Activated gamma-delta T cell treated with Interleukin-2 at 50 U/mL for 16 hours (primary cell): ENCODE measurements at regions not wholly inside any gene's neighbourhood (a gene's known extent, or its start where the extent isn't known, plus 50 kb on each side); places are given as distances from the start of the nearest gene placed in this dataset.

Source experiments
- DNase-seq: peaks from one replicate; pipeline ENCODE4 v3.0.0-alpha.2; 2020

DNA sequence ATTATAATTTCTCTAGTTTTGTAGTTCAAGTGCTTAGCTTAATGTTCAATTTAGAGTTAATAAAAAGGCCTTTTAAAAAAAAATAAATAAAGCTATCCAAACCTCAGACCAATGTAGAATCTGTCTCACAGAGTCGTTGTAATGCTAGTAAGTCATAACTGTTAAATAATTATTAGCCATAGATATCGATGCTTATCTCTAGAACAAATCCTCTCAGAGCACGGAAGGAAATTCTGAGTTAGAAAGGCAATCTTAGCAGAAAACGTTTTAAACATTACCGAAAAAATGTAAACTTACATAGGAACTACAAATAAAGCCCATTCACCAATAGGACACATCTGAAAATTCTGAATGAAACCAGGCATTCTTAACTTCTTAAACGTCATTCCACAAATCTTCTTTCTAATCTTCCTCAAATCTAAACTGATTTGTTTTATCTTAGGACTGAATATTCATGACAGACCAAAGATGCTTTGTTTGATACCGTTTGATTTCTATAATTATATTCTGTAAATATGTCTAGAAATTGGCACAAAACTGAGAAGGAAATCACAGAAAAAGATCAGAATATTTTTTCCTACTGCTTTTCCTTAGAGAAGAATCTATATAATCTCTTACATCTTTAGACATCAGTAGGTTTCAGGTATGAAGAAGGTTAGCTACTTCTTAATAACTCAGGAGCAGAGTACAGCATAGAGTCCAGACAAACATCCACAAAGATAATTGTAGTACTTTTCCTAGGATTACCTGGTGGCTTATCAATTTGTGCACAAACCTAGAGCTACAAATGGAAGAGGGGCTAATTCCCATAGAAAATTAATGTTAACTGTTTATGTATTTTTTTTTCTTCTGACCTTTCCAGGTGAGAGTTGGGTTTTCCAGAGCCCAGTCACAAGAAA is 140.7 kb downstream of the BTC start:
- DNase-seq: no peak

DNA sequence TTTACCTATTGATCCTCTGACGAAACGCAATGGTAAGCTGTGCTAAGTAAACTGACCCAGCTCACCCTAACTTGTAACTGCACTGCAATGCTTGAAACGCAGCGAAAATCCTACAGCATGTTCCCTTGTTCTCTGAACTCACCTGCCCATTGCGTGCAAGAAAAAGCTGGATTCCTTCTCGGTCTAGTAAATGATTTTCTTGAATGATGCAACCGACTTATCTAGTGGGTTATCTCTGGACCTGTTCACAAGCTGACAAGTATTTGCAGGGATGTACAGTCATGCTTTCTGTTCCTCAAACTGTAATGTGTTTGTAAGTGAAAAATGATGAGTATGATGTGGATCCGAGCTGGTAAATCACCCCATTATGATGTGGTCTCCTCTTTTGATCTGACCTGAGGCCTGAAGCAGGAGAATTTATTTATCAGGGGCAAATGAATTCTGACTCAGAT is 140.1 kb downstream of the BTC start:
- DNase-seq: no peak

DNA sequence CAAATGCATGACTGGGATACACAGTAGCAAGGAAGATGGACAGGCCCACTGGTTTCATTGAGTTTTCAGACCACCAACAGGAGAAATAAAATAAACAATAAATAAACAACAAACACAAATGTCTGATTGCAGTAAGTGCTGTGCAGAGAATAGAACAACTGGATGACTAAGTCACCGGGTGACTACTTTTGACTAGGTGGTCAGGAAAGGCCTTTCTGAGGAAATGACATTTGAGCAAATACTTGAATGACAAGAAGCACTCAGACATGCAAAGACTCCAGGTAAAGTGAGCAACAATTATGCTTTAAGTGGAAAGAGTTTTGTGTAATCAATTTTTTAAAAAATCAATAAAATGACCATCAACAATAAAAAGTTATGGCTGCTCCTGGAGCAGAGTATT is 137.7 kb downstream of the BTC start:
- no peak for DNase-seq

DNA sequence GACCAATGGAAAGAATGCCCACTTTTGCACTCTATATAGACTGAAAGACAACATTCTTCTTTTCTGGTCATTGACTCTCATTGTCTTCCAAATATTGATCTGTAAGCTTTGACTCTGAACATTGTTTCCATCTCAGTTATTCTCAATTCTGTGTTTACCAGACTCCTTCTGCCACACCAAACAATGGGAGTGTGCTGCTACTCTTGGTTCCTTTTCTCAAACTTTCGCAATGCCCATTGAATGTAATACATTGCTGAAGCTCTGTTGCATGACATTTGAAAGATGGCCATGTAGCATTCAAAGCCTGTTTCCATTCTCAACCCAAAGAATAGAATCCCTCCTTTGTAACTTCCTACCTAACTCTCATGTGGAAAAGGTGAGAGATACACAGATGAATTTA is 136.2 kb downstream of the BTC start:
- DNase-seq: no peak

DNA sequence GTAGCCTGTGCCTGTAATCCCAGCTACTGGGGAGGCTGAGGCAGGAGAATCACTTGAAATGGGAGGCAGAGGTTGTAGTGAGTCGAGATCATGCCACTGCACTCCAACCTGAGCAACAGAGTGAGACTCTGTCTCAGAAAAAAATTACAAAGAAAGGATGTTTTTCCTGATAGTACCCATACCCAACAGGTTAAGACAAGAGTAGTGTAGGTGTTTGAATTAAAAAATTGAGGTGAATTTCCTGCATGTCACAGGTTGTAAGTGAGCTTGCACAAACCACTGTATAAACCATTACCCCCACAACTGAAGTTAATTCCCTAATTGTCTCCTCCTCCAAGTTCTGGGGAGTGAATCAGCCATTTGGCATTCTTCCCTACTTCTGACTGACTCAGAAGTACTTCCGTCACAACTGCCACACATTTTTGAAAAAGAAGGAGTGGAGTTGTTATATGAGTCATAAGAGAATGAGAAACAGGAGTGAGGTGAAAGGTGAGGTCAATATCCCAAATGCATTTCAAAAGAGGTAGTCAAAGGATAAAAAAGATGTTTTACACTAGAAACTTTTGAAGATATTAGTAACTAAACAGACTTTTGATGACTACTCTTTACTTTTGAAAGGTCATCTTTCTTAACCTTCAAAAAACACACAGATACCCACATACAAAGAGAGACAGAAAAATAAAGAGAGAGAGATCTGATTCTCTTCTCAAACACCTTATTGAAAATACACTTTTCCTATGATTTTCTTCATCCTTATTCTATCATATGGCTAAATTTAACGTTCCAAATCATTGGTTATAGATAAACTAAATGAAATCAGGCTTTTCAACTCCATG is 134.5 kb downstream of the BTC start:
- DNase-seq: no peak

DNA sequence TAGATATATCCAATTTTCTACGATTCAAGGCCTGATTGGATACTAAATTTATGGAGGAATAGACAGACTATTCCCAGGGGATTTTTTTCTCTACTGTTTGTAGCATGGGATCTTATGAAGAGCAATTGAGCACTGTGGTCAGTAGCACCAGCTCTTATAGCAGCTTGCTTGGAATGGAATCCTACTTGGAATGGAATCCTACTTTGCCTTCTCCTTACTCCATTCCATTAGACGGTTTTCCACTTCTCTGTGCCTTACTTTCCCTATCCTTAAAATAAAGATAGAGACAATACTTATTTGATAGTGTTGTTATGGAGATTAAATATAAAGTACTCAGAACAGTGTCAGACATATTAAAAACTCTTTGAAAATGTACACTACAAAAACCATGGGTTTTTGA is 133.5 kb downstream of the BTC start:
- DNase-seq: no peak

DNA sequence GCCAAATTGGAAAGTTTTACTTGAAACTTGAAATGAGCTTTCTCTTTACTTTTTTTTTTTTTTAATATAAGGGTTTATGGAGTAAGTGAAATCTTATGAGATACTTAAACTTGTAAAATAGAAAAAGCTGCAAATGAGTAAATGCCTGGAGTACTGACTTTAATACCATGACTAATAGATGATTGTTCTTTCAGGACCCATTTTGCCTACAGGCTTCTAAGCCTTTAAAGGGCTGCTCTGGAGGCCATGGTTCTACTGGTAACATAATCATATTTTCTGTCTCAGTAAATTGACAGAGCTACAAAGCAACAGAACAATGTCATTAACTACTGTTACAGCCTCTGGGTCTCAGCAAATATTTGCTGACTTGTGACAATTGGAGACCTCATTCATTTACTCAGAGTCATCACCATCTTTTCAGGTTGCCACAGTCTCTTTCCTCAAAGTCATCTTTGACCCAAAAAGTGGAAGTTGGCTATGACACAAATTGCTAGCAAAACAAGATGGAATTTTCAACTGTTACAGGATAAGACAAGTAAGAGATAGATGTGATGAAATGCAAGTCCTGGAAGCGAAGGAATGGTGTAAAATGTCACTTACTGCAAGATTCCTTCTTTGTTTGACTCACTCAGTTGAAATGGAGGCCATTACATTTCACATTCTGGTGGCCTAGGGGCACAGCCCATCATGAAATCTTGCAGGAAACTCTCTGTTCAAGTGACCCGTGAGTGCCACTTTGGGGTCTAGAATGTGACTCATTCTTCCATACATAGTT is 132.7 kb downstream of the BTC start:
- DNase-seq: no peak

DNA sequence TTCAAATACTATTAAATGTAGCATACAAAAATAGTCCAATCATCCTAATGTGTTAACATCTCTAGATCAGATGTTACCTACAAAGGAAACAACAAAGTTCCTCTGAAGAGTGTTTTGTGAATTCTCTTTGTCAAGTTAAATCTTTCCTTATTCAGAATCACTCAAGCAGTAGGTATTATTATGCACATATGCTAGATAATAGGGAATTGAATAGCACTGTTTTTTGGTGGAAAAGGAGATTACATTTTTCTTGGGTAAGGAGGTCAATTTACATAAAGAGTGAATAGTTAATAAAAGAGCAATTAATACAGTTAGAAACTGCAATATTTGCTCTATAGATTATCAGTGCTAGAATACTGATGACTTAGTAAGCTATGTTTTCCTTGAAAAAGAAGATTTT is 130.7 kb downstream of the BTC start:
- DNase-seq: no peak

DNA sequence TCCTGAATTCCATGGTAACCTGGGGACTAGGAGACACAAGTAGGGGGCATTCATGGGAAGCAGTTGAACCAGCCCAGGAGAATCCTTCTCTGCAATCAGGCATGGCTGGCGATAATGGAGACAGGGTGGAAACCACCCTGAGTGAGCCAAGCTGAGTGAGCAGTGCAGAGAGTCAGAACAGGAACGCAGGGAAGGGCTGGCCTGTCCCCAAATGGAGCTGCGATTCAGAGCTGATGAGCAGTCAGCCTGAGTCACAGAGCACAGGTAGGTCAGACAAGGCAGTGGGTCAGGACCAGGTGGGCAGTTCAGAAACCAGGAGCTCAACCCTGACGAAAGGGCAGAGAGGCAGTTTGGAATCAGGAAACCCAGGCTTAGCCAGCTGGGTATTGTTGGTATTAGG is 129.0 kb downstream of the BTC start:
- DNase-seq: no peak

DNA sequence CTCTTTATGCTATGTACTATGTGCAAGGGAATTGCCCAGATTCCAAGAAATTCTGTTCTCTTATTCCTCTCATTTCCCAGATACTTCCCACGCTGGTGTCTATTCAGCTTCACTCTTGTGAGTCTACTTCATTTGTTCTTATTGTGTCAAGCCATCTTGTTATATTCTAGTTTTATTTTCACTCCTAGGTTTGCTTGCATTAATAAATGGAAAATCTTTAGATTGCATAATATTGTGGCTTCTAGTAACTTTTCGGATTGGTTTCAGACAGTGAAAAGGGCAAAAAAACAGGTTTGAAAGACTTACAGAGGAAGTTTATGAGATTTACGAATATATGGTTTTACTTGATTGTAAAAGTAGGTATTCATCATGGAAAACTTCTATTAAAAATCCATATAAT is 128.4 kb downstream of the BTC start:
- no peak for DNase-seq

DNA sequence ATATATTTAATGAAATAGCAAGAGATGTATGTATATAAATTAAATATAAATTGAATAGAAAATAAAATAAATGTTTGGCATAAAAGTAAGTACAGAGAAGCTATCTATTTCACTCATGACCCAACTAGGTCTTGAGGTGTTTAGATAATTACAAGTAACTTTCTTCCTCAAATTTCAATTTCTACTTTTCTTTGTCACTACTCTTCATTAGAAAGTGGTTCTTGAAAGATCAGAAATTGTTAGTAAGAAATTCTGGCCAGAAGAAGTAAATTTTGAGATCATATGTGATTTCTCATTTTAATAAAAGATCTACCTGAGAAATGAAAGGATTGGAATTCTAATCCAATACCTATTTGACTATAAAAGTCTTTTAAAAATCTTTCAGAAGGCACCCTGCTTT is 126.9 kb downstream of the BTC start:
- DNase-seq: no peak

DNA sequence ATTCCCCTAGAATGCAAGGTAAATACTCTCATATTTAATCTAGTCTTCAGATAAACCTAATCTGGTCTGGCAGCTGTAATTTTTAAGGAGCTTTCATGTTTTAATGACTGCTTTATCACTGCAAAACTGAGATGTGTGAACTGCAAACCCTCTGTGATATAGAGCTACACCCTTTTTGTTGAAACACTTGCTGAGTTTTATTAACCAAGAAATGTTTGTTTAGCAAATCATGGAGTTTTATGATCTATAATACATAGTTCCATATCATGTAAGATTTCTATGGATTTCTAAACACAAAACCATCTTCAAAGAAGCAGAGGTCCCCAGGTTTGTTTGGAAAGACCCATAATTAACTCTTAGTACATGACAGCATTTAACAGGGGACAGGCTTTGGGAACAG is 126.4 kb downstream of the BTC start:
- DNase-seq: no peak

DNA sequence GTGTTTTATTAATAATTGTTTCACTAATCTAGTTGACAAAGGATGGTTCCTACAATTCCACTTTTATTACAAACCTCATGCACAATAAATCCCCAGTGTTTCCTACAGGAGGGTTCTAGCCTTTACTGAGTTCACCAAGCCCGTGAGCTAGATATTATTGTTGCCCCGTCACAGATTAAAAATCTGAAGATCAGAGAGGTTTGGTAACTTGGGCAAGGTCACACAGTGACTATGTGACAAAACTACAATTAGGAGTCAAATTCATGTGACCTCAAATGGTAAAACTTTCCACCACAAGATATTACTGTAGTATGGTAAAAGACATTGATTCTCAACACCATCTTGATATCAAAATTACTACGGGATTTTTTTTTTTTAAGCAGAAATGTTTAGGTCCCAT is 124.6 kb downstream of the BTC start:
- DNase-seq: no peak

DNA sequence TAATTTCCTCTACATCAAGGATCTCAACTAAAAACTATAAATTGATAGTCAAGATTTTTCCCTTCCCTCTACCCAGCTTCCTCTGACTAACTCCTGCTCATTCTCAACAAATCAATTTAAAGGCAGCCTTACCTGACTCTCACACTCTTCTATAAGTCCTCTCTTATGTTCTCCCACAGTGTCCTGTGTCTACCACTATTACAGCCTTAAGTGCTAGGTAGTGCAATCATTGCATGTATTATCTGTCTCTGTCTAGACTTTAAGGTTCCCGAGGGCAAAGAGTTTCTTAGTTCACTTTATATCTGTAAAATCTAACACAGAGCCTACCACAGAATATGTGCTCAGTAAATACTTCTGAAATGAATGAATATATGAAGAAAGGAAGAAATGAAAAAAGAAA is 123.7 kb downstream of the BTC start:
- DNase-seq: no peak

DNA sequence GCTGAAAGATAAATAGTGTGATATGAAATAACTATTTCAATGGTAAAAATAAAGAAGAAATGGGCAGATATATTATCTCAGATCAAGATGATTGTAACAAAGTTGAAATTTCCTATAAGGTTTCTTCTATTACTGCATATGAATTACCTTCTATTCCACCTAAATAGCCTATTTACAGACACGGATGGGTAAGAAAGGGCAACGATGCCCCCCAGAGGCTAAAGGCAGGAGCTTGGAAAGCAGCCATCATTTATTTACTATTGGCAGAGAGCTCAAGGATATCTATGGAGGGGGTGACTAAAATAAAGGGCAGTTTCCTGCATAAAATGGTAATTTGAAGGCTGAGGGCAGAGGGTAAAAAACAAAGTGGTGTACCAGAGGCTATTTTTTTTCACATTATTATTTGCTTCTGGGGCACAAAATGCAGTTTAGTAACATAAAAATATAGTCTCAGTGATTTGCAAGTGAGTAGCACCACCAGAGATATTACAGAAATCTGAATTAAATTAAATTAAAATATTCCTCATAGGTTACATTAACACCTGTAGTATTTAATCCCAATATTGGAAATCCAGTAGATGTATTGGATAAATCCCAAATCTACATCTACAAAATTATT is 123.1 kb downstream of the BTC start:
- DNase-seq: peak; percentile 10

DNA sequence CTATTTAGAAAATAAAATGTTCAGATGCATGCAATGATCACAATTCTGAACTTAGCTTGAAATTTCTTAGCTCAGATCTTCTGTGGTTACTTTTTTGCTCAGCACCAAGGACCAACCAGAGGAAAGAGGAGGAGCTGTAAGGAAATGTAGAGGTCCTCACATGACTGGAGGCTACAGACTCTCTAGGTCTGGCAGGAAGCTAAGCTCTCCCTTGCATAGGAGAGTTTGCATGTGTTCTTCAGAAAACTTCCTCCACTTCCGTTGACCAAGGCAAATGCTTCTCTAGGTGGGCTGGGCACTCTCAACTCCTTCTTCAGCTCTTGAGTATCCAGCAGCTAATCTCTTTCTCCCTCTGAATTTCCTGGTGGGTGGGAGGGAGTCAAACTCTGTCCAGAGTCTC is 119.6 kb downstream of the BTC start:
- no peak for DNase-seq

DNA sequence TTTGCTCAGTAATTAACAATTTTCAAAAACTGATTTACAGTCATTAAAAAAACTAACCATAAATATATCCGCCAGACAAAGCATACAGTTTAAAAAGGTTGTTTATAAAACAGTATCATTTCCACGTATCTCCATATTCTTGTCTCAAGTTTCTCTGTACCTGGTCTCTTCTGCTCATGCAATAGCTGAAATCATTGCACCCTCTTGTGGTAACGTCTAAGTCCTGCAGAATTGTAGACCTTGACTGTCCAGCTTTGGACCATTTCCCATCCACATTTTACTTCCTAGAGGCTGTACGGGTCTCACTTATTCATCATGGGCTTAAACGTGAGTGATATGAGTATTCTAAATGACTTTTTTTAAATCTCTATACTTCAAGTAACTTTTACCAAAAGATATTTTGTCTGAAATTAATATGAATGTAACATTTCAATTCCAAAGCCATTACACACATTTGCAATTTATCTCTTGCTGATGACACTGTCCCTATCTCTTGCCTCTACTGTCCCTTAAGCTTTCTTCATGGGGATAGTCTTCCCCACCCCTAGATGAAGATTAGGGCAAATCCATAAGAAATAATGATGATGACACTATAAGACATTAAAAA is 118.5 kb downstream of the BTC start:
- DNase-seq: no peak

DNA sequence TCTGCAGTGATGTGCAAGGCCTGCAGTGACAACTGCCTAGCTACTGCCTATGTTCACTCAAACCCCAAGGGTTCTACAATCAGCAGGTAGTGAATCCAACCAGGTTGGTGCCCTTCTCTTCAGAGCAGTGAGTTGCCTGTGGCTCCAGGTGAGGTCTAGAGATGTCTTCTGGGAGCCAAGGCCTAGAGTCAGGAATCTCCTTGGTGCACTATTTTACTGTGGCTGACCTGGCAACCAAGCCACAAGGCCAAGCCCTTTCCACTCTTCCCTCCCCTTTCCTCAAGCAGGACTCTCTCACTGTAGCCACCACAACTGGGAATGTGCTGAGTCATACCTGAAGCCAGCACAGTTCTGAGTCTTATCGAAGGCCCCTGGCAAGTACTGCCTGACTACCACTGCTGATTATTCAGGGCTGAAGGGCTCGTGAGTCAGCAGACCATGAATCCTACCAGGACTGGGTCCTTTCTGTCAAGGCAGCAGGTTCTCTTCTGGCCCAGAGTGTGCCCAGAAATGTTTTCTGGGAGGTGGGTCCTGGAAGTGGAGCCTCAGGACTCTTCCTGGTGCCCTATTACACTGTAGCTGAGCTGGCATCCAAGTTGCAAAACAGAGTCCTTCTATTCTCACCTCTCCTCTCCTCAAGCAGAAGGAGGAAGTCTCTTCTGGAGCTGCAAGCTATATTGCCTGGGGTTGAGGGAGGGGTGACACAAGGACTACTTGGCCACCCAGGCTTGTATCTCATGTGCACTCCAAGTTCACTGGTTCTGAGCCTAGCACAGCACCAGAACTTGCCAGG is 111.6 kb downstream of the BTC start:
- no peak for DNase-seq

DNA sequence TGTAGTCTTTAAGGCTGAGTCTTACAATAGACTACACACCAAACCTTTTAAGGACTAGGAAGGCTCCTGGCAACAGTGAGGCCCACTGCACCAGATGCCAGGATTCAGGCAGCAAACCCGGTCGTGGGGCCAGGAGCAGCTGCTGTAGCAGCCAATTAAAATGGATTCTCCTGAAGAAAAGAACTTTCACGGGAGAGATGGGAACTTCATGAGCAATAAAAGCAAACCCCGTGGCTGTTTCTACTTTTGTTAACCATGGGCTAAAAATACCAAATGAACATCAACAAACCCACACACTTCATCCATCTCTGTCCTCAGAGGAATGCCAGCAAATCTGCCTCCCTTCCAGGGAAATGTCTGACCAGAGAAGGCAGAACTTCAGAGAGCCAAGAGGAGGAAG is 101.4 kb downstream of the BTC start:
- no peak for DNase-seq
